Pancreas (tissue), 10 donors: ENCODE measurements at regions not wholly inside any gene's neighbourhood (a gene's known extent, or its start where the extent isn't known, plus 50 kb on each side); places are given as distances from the start of the nearest gene placed in this dataset.
A peak's percentile ranks its signal among the peaks of the same experiment; 100 is the strongest.

ENCODE experiments used
- ATAC-seq, 4 donors: fragments of 200-7000 bp; cut with Tn5 transposase; one replicate each; pipeline versions ENCODE4 v1.8.0 to v1.9.1; 2020; ENCODE audit warnings: mild to moderate bottlenecking in 4 of 4, moderate library complexity in 4 of 4
- DNase-seq, 6 donors: peaks; one replicate each; pipeline ENCODE4 v3.0.0-alpha.2; 2020
- FAIRE-seq: peaks from 2 replicates; lab custom pipeline; 2012; peaks lifted over from hg19 to GRCh38; lab: Jason Lieb, UNC
- H3K27ac ChIP-seq, 4 donors: fragments of 200-600 bp; sonication (generic); 1 replicate in 3 of 4; 2 replicates in 1 of 4; pipeline versions ENCODE4 v1.5.0 to v1.8.0; 2020
- H3K27me3 ChIP-seq, 4 donors: fragments of 200-600 bp; one replicate each; pipeline ENCODE4 v1.8.0; 2021
- H3K36me3 ChIP-seq, 3 donors: fragments of 200-600 bp; sonication (generic) in 1 of 3; one replicate each; pipeline versions ENCODE4 v1.5.0 to v1.8.0; 2020 to 2021
- H3K4me1 ChIP-seq, 3 donors: fragments of 200-600 bp; one replicate each; pipeline ENCODE4 v1.8.0; 2021
- H3K4me3 ChIP-seq, 4 donors: fragments of 200-600 bp; sonication (generic) in 2 of 4; one replicate each; pipeline versions ENCODE4 v1.5.0 to v1.8.0; 2020 to 2021
- H3K9me3 ChIP-seq, 4 donors: fragments of 200-600 bp; one replicate each; pipeline ENCODE4 v1.8.0; 2021
- WGBS, 2 donors: extraction: QIAGEN DNeasy Blood & Tissue Kit; methylation state at CpG; one replicate each; pipeline ENCODE4 v1.1.7; 2013; 5-methylcytosine and 5-hydroxymethylcytosine counted together
- intact Hi-C, 3 donors: fragments of 100-400 bp; cut with DNase I; formaldehyde crosslinking; loops; one replicate each; pipeline versions ENCODE4 v1.11.1 to v1.14.2; 2022
- TF ChIP-seq, protein P1 (sequence below), 4 donors: fragments of 200-600 bp; sonication (generic) in 3 of 4; IDR thresholded peaks; one replicate each; pipeline versions ENCODE4 v1.5.0 to v1.8.0; 2021; ENCODE audit warnings: antibody characterized with exemption in 4 of 4
- donor health status: healthy with polysubstance abuse.
- donor health status: DM: no; HTN: no; CAD: no; lungs with moderate emphysema.
- donor health status: DM: no; HTN: no; CAD: no.
- donor health status: control.
- donor health status: control.
- donor health status: Bipolar disorder and iron deficiency.
- donor health status: DM: yes; HTN: yes; CAD: no.
- donor health status: DM: no; HTN: no; CAD: no.
- donor health status: DM: no; HTN: no; CAD: no.
- donor health status: DM: yes; HTN: yes; CAD: no.

DNA sequence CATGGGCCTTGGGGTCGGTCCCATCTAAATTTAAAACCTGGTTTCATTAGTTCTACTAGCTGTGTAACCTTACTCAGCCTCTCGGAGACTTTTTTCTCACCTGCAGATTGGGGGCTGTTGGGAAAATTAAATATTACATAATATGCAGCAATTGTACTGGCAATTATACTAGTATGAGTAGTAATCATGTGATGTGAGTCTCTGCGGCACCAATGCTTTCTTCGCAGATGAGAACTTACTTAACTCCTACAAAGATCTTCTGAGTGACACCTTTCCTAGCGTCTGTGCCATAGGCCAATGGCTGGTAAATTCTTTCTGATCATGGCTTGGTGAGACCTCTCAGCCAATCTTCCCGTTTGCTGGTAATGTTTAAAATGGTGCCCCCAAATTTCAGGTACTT lies 391.3 kb downstream of the NXPE2 start:
- TF ChIP-seq, protein P1, sequence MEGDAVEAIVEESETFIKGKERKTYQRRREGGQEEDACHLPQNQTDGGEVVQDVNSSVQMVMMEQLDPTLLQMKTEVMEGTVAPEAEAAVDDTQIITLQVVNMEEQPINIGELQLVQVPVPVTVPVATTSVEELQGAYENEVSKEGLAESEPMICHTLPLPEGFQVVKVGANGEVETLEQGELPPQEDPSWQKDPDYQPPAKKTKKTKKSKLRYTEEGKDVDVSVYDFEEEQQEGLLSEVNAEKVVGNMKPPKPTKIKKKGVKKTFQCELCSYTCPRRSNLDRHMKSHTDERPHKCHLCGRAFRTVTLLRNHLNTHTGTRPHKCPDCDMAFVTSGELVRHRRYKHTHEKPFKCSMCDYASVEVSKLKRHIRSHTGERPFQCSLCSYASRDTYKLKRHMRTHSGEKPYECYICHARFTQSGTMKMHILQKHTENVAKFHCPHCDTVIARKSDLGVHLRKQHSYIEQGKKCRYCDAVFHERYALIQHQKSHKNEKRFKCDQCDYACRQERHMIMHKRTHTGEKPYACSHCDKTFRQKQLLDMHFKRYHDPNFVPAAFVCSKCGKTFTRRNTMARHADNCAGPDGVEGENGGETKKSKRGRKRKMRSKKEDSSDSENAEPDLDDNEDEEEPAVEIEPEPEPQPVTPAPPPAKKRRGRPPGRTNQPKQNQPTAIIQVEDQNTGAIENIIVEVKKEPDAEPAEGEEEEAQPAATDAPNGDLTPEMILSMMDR (IDR thresholded peaks at IDR 0.05): no peak
- Histone ChIP-seq H3K4me3 (no peak overlapping the region), H3K27me3 (no peaks in the 10 kb centered on the region), H3K4me1 (no peaks in the 10 kb centered on the region), H3K36me3 (no peaks in the 10 kb centered on the region), H3K27ac (no peak overlapping the region), H3K9me3 (no peaks in the 10 kb centered on the region)
- ATAC-seq: no peak
- WGBS, 2 donors: 79 to 83% methylated on average over 6 of the region's 6 CpGs
- intact Hi-C loops: no loop called here
- DNase-seq: no peak
- no peak for FAIRE-seq

DNA sequence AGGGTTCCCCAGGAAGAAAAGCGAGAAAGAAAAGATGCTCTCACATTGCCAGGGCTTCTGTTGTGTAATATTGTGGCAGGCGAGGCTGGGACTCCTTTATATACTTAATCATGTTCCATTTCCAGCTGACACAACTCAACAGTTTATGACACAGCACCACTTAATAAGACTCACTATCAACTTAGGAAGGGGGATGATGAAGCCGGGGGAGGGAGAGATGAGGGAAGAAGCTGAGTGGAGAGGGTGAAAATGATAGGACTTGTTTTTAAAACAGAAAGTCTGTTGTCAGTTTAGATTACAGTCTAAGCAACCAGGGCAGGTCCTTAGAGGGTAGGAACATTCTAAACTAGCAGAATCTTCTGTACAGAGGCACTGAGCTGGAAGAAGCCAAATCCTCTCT lies 397.0 kb downstream of the NXPE2 start:
- no peaks in the 10 kb centered on the region for H3K9me3 ChIP-seq
- H3K36me3 ChIP-seq: no peaks in the 10 kb centered on the region
- 61 to 74% methylated on average over 3 of the region's 3 CpGs for WGBS, 2 donors
- no peaks in the 10 kb centered on the region for H3K4me1 ChIP-seq
- no peak for FAIRE-seq
- H3K27ac ChIP-seq: no peak overlapping the region
- TF ChIP-seq, protein P1 (IDR thresholded peaks at IDR 0.05): no peak
- intact Hi-C loops: no loop called here
- peaks cover 0 to 3% (median 0%) of the 10 kb centered on the region in 4 donors for H3K27me3 ChIP-seq
- H3K4me3 ChIP-seq: no peak overlapping the region
- no peak for ATAC-seq
- DNase-seq: no peak

DNA sequence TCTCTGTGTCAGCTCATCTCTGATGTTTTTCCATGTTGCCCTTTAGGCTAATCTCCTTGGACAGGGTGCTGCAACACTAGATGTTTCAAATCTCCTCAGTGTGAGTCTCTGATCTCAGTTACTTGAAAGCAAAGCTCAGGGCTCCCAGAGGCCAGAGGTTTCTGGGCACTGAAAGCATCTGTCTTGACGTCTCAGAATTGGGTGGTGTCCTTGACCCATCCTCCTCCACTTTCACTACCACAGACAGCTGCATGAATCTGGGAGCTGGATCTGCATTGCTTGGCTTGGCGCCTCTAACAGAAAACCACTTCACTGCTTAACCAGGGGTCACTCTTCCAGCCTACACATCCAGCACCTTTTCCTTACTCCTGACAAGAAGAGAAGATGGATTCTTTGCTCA lies 399.4 kb downstream of the NXPE2 start:
- WGBS, 2 donors: 42 to 56% methylated on average over 2 of the region's 2 CpGs
- no peak for DNase-seq
- ATAC-seq: no peak
- no peak overlapping the region for H3K27ac ChIP-seq
- TF ChIP-seq, protein P1 (IDR thresholded peaks at IDR 0.05): no peak
- H3K4me1 ChIP-seq: no peaks in the 10 kb centered on the region
- intact Hi-C loops: no loop called here
- H3K4me3 ChIP-seq: no peak overlapping the region
- H3K27me3 ChIP-seq: peaks cover 0 to 3% (median 0%) of the 10 kb centered on the region in 4 donors
- no peak for FAIRE-seq
- no peaks in the 10 kb centered on the region for H3K9me3 ChIP-seq
- H3K36me3 ChIP-seq: no peaks in the 10 kb centered on the region

DNA sequence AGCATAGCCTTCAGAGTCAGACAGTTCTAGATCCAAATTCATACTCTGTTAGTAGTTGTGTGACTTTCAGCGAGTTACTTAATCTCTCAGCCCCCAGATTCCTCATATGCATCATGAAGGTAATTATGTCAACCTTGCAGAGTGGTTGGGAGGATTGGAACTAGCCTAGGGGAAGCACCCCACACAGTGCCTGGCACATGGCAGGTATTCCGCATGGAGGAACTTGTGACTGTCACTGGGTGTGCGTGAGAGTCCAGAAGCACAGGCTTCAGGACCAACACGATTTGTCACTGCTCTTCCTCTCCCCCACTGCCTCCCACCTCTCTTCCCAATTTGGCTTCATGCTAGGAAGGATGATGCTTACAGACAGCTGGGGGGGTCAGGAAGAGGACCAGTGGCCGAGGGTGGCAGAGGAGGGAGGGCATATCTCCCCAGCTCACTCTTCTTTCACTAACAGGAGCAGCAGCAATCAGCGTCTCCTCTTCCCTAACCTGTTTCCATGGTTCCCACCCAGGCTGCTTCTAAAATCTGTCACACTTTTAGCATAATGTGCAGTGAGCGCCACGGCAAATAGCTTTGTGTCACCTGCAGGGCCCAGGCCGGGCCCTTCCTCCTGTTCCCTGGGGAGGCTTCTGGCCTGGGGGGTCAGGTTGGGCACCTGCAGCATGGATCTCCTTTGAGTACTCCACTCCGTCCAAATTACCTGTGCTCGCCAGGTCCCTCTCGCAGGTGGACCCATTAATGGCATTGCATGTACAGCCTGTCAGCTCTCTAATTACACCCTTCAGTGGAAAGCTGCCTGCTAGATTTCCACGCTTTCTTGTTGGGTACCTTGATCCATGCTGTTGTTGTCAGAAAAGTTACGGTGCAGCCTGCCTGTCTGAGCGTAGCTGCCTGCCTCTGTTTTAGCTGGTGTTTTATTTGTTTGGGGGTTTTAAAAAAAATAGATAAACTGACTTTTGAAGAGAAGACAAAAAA lies 400.4 kb downstream of the NXPE2 start:
- FAIRE-seq (no peak), ATAC-seq (peak in 2 of 4 donors; percentile 57 to 70), DNase-seq (peak in 1 of 6 donors; percentile 5)
- Histone ChIP-seq H3K4me3 (no peak overlapping the region), H3K9me3 (no peaks in the 10 kb centered on the region), H3K4me1 (no peaks in the 10 kb centered on the region), H3K27me3 (peaks cover 0 to 3% (median 0%) of the 10 kb centered on the region in 4 donors), H3K27ac (no peak overlapping the region), H3K36me3 (no peaks in the 10 kb centered on the region)
- TF ChIP-seq, protein P1 (IDR thresholded peaks at IDR 0.05): no peak
- WGBS, 2 donors: 36 to 41% methylated on average over 15 of the region's 15 CpGs
- intact Hi-C loops: no loop called here
